ENCODE measurements at regions not wholly inside any gene's neighbourhood (a gene's known extent, or its start where the extent isn't known, plus 50 kb on each side); places are given as distances from the start of the nearest gene placed in this dataset.

DNA sequence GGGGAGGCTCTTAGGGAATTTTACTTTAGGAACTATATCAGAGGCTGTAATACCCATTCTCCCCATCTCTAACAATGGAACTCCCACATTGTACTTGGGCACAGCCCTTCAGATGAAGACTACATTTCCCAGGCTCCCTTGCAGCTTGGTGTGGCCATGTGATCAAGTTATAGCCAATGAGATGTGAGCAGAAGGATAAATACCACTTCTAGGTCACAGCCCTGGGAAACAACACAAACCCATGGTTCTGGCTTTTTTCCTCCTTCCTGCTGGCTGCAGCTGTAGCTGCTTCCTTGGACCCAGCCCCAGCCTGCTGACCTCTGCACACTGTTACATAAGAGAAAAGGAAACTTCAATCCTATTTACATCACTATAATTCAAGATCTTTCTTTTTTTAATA lies 445.9 kb upstream of the JARID2 start:
- H3K4me2 ChIP-seq (ENCODE audit: low read length): no peak overlapping the region
- no peak overlapping the region for H2AFZ ChIP-seq (ENCODE audit: low read depth, low read length)
- H3K4me3 ChIP-seq (ENCODE audit: low read length): no peak overlapping the region
- no peak overlapping the region for H3K9ac ChIP-seq (ENCODE audit: low read length)
- no peaks in the 10 kb centered on the region for H3F3A ChIP-seq (ENCODE audit: insufficient read depth, low read length, poor library complexity, severe bottlenecking)
- H3K27me3 ChIP-seq (ENCODE audit: insufficient read depth, low read depth, low read length): no peaks in the 10 kb centered on the region
- H3K36me3 ChIP-seq (ENCODE audit: insufficient read depth, low read length): no peaks in the 10 kb centered on the region
- no peak overlapping the region for H3K27ac ChIP-seq (ENCODE audit: low read length)
- H3K9me2 ChIP-seq (ENCODE audit: insufficient read depth, low read length): no peaks in the 10 kb centered on the region
- H3K79me2 ChIP-seq (replicated peaks; ENCODE audit: insufficient read depth, low read length): no peaks in the 10 kb centered on the region
- H4K20me1 ChIP-seq (ENCODE audit: insufficient read depth): no peaks in the 10 kb centered on the region
- TF ChIP-seq SMC3 (conservative IDR thresholded peaks at IDR 0.05; ENCODE audit: poor library complexity) (no peak), REST (IDR thresholded peaks at IDR 0.05; ENCODE audit: borderline replicate concordance) (no peak), EZH2 (IDR thresholded peaks at IDR 0.05; ENCODE audit: borderline replicate concordance, insufficient read depth, low read length, poor library complexity, severe bottlenecking) (no peak), MXI1 (conservative IDR thresholded peaks at IDR 0.05; ENCODE audit: poor library complexity, severe bottlenecking) (no peak), TAF1 (IDR thresholded peaks at IDR 0.05; ENCODE audit: low read depth) (no peak), RAD21 (conservative IDR thresholded peaks at IDR 0.05) (no peak), POLR2AphosphoS5 (IDR thresholded peaks at IDR 0.05) (no peak), EP300 (conservative IDR thresholded peaks at IDR 0.05; ENCODE audit: poor library complexity, severe bottlenecking) (no peak)
- TF ChIP-seq, protein P1, sequence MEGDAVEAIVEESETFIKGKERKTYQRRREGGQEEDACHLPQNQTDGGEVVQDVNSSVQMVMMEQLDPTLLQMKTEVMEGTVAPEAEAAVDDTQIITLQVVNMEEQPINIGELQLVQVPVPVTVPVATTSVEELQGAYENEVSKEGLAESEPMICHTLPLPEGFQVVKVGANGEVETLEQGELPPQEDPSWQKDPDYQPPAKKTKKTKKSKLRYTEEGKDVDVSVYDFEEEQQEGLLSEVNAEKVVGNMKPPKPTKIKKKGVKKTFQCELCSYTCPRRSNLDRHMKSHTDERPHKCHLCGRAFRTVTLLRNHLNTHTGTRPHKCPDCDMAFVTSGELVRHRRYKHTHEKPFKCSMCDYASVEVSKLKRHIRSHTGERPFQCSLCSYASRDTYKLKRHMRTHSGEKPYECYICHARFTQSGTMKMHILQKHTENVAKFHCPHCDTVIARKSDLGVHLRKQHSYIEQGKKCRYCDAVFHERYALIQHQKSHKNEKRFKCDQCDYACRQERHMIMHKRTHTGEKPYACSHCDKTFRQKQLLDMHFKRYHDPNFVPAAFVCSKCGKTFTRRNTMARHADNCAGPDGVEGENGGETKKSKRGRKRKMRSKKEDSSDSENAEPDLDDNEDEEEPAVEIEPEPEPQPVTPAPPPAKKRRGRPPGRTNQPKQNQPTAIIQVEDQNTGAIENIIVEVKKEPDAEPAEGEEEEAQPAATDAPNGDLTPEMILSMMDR (IDR thresholded peaks at IDR 0.05; ENCODE audit: poor library complexity, severe bottlenecking): no peak
- no peaks in the 10 kb centered on the region for H3K9me3 ChIP-seq (ENCODE audit: low read length)

DNA sequence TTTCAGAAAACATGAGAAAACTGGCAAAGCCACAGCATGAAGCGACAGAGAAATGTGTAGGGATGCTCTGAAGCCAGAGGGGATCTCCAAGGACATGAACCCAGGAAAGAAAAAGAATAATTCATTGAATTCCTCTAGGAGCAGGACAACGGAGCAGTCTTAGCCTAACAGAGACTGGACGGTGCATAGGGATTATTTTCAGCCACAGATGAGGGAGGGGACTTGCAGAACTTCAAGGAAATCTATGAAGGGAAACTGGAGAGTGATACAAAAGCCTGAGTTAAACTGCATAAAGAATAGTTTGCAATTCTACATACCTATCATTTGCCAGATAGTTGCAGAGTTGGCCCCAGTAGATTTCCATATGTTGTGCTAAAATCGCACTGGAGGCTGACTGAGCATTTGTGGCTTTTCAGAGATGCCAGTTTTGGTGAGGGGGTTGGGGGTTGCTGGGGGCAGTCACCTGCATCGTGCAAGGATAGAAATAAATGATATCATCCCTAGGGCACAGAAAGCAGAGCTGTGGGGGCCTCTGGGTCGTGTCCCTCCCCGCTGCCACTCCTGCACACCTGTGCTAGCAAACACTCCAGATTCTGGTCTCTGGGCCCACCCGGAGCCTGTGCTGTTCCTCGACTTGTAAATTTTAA lies 443.2 kb upstream of the JARID2 start:
- Histone ChIP-seq H3K79me2 (replicated peaks; ENCODE audit: insufficient read depth, low read length) (no peaks in the 10 kb centered on the region), H3K4me2 (ENCODE audit: low read length) (no peak overlapping the region), H3K9ac (ENCODE audit: low read length) (no peak overlapping the region), H4K20me1 (ENCODE audit: insufficient read depth) (no peaks in the 10 kb centered on the region), H3K4me3 (ENCODE audit: low read length) (no peak overlapping the region), H2AFZ (ENCODE audit: low read depth, low read length) (no peak overlapping the region), H3K9me3 (ENCODE audit: low read length) (no peaks in the 10 kb centered on the region), H3F3A (ENCODE audit: insufficient read depth, low read length, poor library complexity, severe bottlenecking) (no peaks in the 10 kb centered on the region), H3K36me3 (ENCODE audit: insufficient read depth, low read length) (no peaks in the 10 kb centered on the region), H3K9me2 (ENCODE audit: insufficient read depth, low read length) (no peaks in the 10 kb centered on the region), H3K27me3 (ENCODE audit: insufficient read depth, low read depth, low read length) (no peaks in the 10 kb centered on the region), H3K27ac (ENCODE audit: low read length) (no peak overlapping the region)
- TF ChIP-seq EP300 (conservative IDR thresholded peaks at IDR 0.05; ENCODE audit: poor library complexity, severe bottlenecking) (no peak), TAF1 (IDR thresholded peaks at IDR 0.05; ENCODE audit: low read depth) (no peak)
